Cardiac septum (tissue), 1 donor: ENCODE measurements at regions not wholly inside any gene's neighbourhood (a gene's known extent, or its start where the extent isn't known, plus 50 kb on each side); places are given as distances from the start of the nearest gene placed in this dataset.

Experiments used
- DNase-seq: peaks from one replicate; pipeline ENCODE4 v3.0.0-alpha.2; 2020; ENCODE audit warnings: low spot score
- intact Hi-C: fragments of 100-400 bp; cut with DNase I; formaldehyde crosslinking; loops from one replicate; pipeline ENCODE4 v1.14.0; 2022
- donor health status: DM: no; HTN: no; CAD: no.

GRCh38 chr7:84823530-84823929 lies 363.3 kb downstream of the SEMA3D start:
- intact Hi-C loops: no loop called here
- DNase-seq: no peak

GRCh38 chr7:84822941-84823510 lies 363.8 kb downstream of the SEMA3D start:
- no peak for DNase-seq
- intact Hi-C loops: no loop called here

- no peak for DNase-seq
- intact Hi-C loops: no loop called here
These were observed 365.0 kb downstream of the SEMA3D start for GRCh38 chr7:84821671-84822534.

GRCh38 chr7:84820481-84820880 lies 366.4 kb downstream of the SEMA3D start:
- DNase-seq: no peak
- intact Hi-C loops: no loop called here

- no peak for DNase-seq
- intact Hi-C loops: no loop called here
These were observed 369.8 kb downstream of the SEMA3D start for GRCh38 chr7:84817016-84817415.

GRCh38 chr7:84813376-84813775 lies 373.5 kb downstream of the SEMA3D start:
- no peak for DNase-seq
- intact Hi-C loops: no loop called here

- no peak for DNase-seq
- intact Hi-C loops: no loop called here
These were observed 374.8 kb downstream of the SEMA3D start for GRCh38 chr7:84812021-84812420.

GRCh38 chr7:84811362-84811761 lies 375.5 kb downstream of the SEMA3D start:
- DNase-seq: no peak
- intact Hi-C loops: no loop called here

- intact Hi-C loops: no loop called here
- no peak for DNase-seq
These were observed 377.0 kb downstream of the SEMA3D start for GRCh38 chr7:84809877-84810276.

- DNase-seq: no peak
- intact Hi-C loops: no loop called here
These were observed 382.9 kb downstream of the SEMA3D start for GRCh38 chr7:84803979-84804378.

- intact Hi-C loops: no loop called here
- DNase-seq: no peak
These were observed 385.5 kb downstream of the SEMA3D start for GRCh38 chr7:84801396-84801795.

GRCh38 chr7:84800846-84801245 lies 386.0 kb downstream of the SEMA3D start:
- intact Hi-C loops: no loop called here
- no peak for DNase-seq

- no peak for DNase-seq
- intact Hi-C loops: no loop called here
These were observed 387.8 kb downstream of the SEMA3D start for GRCh38 chr7:84799106-84799505.

- DNase-seq: no peak
- intact Hi-C loops: no loop called here
These were observed 394.5 kb downstream of the SEMA3D start for GRCh38 chr7:84792231-84792893.

- intact Hi-C loops: no loop called here
- DNase-seq: no peak
These were observed 396.0 kb downstream of the SEMA3D start for GRCh38 chr7:84790882-84791281.

- intact Hi-C loops: no loop called here
- no peak for DNase-seq
These were observed 400.8 kb downstream of the SEMA3D start for GRCh38 chr7:84786073-84786472.

GRCh38 chr7:84784450-84784849 lies 402.4 kb downstream of the SEMA3D start:
- intact Hi-C loops: no loop called here
- DNase-seq: no peak

- DNase-seq: no peak
- intact Hi-C loops: no loop called here
These were observed 403.6 kb downstream of the SEMA3D start for GRCh38 chr7:84783141-84783778.

- no peak for DNase-seq
These were observed 405.0 kb downstream of the SEMA3D start for GRCh38 chr7:84781838-84782237.

More at GRCh38 chr7:84781838-84782237, 405.0 kb downstream of the SEMA3D start:
- intact Hi-C loops: no loop called here
